Gastrocnemius medialis (tissue), 4 donors: ENCODE measurements at regions not wholly inside any gene's neighbourhood (a gene's known extent, or its start where the extent isn't known, plus 50 kb on each side); places are given as distances from the start of the nearest gene placed in this dataset.

Experiments used
- ATAC-seq, 2 donors: fragments of 150-250 bp; one replicate each; pipeline ENCODE4 v1.9.1; 2016
- DNase-seq, 2 donors: peaks; one replicate each; pipeline ENCODE4 v3.0.0-alpha.2; 2019
- H3K27ac ChIP-seq, 4 donors: fragments of 200-600 bp; sonication (generic); 1 replicate in 1 of 4; 2 replicates in 3 of 4; pipeline ENCODE4 v1.5.1; 2016 to 2018; ENCODE audit warnings: mild to moderate bottlenecking in 2 of 4, moderate library complexity in 1 of 4
- H3K27me3 ChIP-seq, 3 donors: fragments of 200-600 bp; sonication (generic) in 2 of 3; 1 replicate in 1 of 3; 2 replicates in 2 of 3; pipeline versions ENCODE4 v1.5.1 to v1.6.0; 2016 to 2019; ENCODE audit warnings: mild to moderate bottlenecking in 1 of 3, moderate library complexity in 1 of 3
- H3K36me3 ChIP-seq, 2 donors: fragments of 200-600 bp; sonication (generic) in 1 of 2; one replicate each; pipeline ENCODE4 v1.5.1; 2017 to 2018
- H3K4me1 ChIP-seq, 2 donors: fragments of 200-600 bp; sonication (generic) in 1 of 2; one replicate each; pipeline ENCODE4 v1.5.1; 2016 to 2017; ENCODE audit warnings: mild to moderate bottlenecking in 2 of 2
- H3K4me3 ChIP-seq, 4 donors: fragments of 200-600 bp; sonication (generic) in 3 of 4; 1 replicate in 1 of 4; 2 replicates in 3 of 4; pipeline ENCODE4 v1.5.1; 2016 to 2019; ENCODE audit warnings: mild to moderate bottlenecking in 2 of 4
- H3K9me3 ChIP-seq, 3 donors: fragments of 200-600 bp; sonication (generic) in 2 of 3; 1 replicate in 1 of 3; 2 replicates in 2 of 3; pipeline ENCODE4 v1.5.1; 2016 to 2019
- CTCF ChIP-seq, 5 experiments: fragments of 450-650 bp in 3 of 5; fragments of 200-600 bp in 2 of 5; sonication (generic) in 2 of 5; IDR thresholded peaks in 4 of 5; conservative IDR thresholded peaks in 1 of 5; 1 replicate in 4 of 5; 2 replicates in 1 of 5; pipeline ENCODE4 v1.5.1; 2016 to 2019; ENCODE audit warnings: antibody characterized with exemption in 5 of 5, mild to moderate bottlenecking in 3 of 5, moderate library complexity in 3 of 5
- POLR2A ChIP-seq, 2 donors: fragments of 450-650 bp; IDR thresholded peaks; one replicate each; pipeline ENCODE4 v1.6.1; 2017; ENCODE audit warnings: antibody characterized with exemption in 2 of 2, mild to moderate bottlenecking in 2 of 2, moderate library complexity in 2 of 2
- in situ Hi-C, 4 donors: fragments of 200-750 bp; cut with MboI; loops; one replicate each; pipeline versions ENCODE4 v1.15.0 to v1.8.0; 2017; ENCODE audit warnings: low sequenced_read_pairs in 4 of 4
- intact Hi-C: fragments of 100-400 bp; cut with DNase I; formaldehyde crosslinking; loops from one replicate; pipeline ENCODE4 v1.15.1; 2023; ENCODE audit warnings: low total_unique reads

- Histone ChIP-seq H3K27me3 (no peaks in the 10 kb centered on the region), H3K36me3 (no peaks in the 10 kb centered on the region), H3K9me3 (no peaks in the 10 kb centered on the region), H3K27ac (no peak overlapping the region), H3K4me1 (no peaks in the 10 kb centered on the region), H3K4me3 (no peak overlapping the region)
- in situ Hi-C loops (loop anchor here in 1 of 4 donors (10.0 kb wide), 1 partner anchor 60 kb away; no protein-coding TSS in a partner anchor), intact Hi-C loops (no loop called here)
- TF ChIP-seq POLR2A (IDR thresholded peaks at IDR 0.05): no peak
- TF ChIP-seq CTCF (IDR thresholded peaks at IDR 0.05 in 4 of 5, conservative IDR thresholded peaks at IDR 0.05 in 1 of 5): no peak
- DNase-seq (no peak), ATAC-seq (no peak)
Observed at GRCh38 chr13:72534951-72535640, 192.3 kb downstream of the MZT1 start.

GRCh38 chr13:72530471-72530870, 197.0 kb downstream of the MZT1 start:
- Histone ChIP-seq H3K27me3 (no peaks in the 10 kb centered on the region), H3K4me3 (no peak overlapping the region), H3K4me1 (no peaks in the 10 kb centered on the region), H3K36me3 (no peaks in the 10 kb centered on the region), H3K9me3 (no peaks in the 10 kb centered on the region), H3K27ac (no peak overlapping the region)
- TF ChIP-seq POLR2A (IDR thresholded peaks at IDR 0.05) (no peak), CTCF (IDR thresholded peaks at IDR 0.05 in 4 of 5, conservative IDR thresholded peaks at IDR 0.05 in 1 of 5) (no peak)
- in situ Hi-C loops (loop anchor here in 1 of 4 donors (10.0 kb wide), 1 partner anchor 56 kb away; no protein-coding TSS in a partner anchor), intact Hi-C loops (no loop called here)
- no peak for DNase-seq
- no peak for ATAC-seq

GRCh38 chr13:72527333-72527732, 200.1 kb downstream of the MZT1 start:
- Histone ChIP-seq H3K36me3 (no peaks in the 10 kb centered on the region), H3K27me3 (no peaks in the 10 kb centered on the region), H3K4me3 (no peak overlapping the region), H3K27ac (no peak overlapping the region), H3K4me1 (no peaks in the 10 kb centered on the region), H3K9me3 (no peaks in the 10 kb centered on the region)
- ATAC-seq: no peak
- TF ChIP-seq CTCF (IDR thresholded peaks at IDR 0.05 in 4 of 5, conservative IDR thresholded peaks at IDR 0.05 in 1 of 5): no peak
- no peak for TF ChIP-seq POLR2A (IDR thresholded peaks at IDR 0.05)
- in situ Hi-C loops: no loop called here
- intact Hi-C loops: no loop called here
- no peak for DNase-seq

GRCh38 chr13:72523593-72523992, 203.8 kb downstream of the MZT1 start:
- intact Hi-C loops: no loop called here
- no peak overlapping the region for H3K4me3 ChIP-seq
- H3K4me1 ChIP-seq: no peaks in the 10 kb centered on the region
- H3K27me3 ChIP-seq: no peaks in the 10 kb centered on the region
- DNase-seq (no peak), ATAC-seq (no peak)
- in situ Hi-C loops: no loop called here
- TF ChIP-seq POLR2A (IDR thresholded peaks at IDR 0.05): no peak
- no peak for TF ChIP-seq CTCF (IDR thresholded peaks at IDR 0.05 in 4 of 5, conservative IDR thresholded peaks at IDR 0.05 in 1 of 5)
- H3K27ac ChIP-seq: no peak overlapping the region
- H3K36me3 ChIP-seq: no peaks in the 10 kb centered on the region
- no peaks in the 10 kb centered on the region for H3K9me3 ChIP-seq

GRCh38 chr13:72523049-72523448, 204.4 kb downstream of the MZT1 start:
- no peak for TF ChIP-seq CTCF (IDR thresholded peaks at IDR 0.05 in 4 of 5, conservative IDR thresholded peaks at IDR 0.05 in 1 of 5)
- TF ChIP-seq POLR2A (IDR thresholded peaks at IDR 0.05): no peak
- H3K4me1 ChIP-seq: no peaks in the 10 kb centered on the region
- H3K36me3 ChIP-seq: no peaks in the 10 kb centered on the region
- ATAC-seq: no peak
- no peak overlapping the region for H3K4me3 ChIP-seq
- in situ Hi-C loops: no loop called here
- H3K27ac ChIP-seq: no peak overlapping the region
- DNase-seq: no peak
- H3K27me3 ChIP-seq: no peaks in the 10 kb centered on the region
- intact Hi-C loops: no loop called here
- no peaks in the 10 kb centered on the region for H3K9me3 ChIP-seq
